ENCODE measurements at regions not wholly inside any gene's neighbourhood (a gene's known extent, or its start where the extent isn't known, plus 50 kb on each side); places are given as distances from the start of the nearest gene placed in this dataset.

- no peak overlapping the region for H3K4me3 ChIP-seq (ENCODE audit: control insufficient read depth, low read depth, low read length)
- TF ChIP-seq CTCF (conservative IDR thresholded peaks at IDR 0.05; ENCODE audit: control insufficient read depth, insufficient read depth, low read depth, low read length): no peak
- DNase-seq (ENCODE audit: low read depth): no peak
Observed at GRCh38 chr2:15836689-15837610, 103.4 kb upstream of the MYCN start.

GRCh38 chr2:15838481-15839090, 101.8 kb upstream of the MYCN start:
- no peak for TF ChIP-seq CTCF (conservative IDR thresholded peaks at IDR 0.05; ENCODE audit: control insufficient read depth, insufficient read depth, low read depth, low read length)
- DNase-seq (ENCODE audit: low read depth): no peak
- no peak overlapping the region for H3K4me3 ChIP-seq (ENCODE audit: control insufficient read depth, low read depth, low read length)

- TF ChIP-seq CTCF (conservative IDR thresholded peaks at IDR 0.05; ENCODE audit: control insufficient read depth, insufficient read depth, low read depth, low read length): no peak
- DNase-seq (ENCODE audit: low read depth): no peak
- H3K4me3 ChIP-seq (ENCODE audit: control insufficient read depth, low read depth, low read length): no peak overlapping the region
Observed at GRCh38 chr2:15839426-15840124, 100.8 kb upstream of the MYCN start.

- no peak for DNase-seq (ENCODE audit: low read depth)
- no peak for TF ChIP-seq CTCF (conservative IDR thresholded peaks at IDR 0.05; ENCODE audit: control insufficient read depth, insufficient read depth, low read depth, low read length)
- H3K4me3 ChIP-seq (ENCODE audit: control insufficient read depth, low read depth, low read length): no peak overlapping the region
Observed at GRCh38 chr2:15840148-15840547, 100.2 kb upstream of the MYCN start.

GRCh38 chr2:15840969-15841368, 99.4 kb upstream of the MYCN start:
- no peak for TF ChIP-seq CTCF (conservative IDR thresholded peaks at IDR 0.05; ENCODE audit: control insufficient read depth, insufficient read depth, low read depth, low read length)
- H3K4me3 ChIP-seq (ENCODE audit: control insufficient read depth, low read depth, low read length): no peak overlapping the region
- DNase-seq (ENCODE audit: low read depth): no peak

- DNase-seq (ENCODE audit: low read depth): no peak
- no peak for TF ChIP-seq CTCF (conservative IDR thresholded peaks at IDR 0.05; ENCODE audit: control insufficient read depth, insufficient read depth, low read depth, low read length)
- no peak overlapping the region for H3K4me3 ChIP-seq (ENCODE audit: control insufficient read depth, low read depth, low read length)
Observed at GRCh38 chr2:15841776-15842560, 98.4 kb upstream of the MYCN start.
